ENCODE measurements at regions not wholly inside any gene's neighbourhood (a gene's known extent, or its start where the extent isn't known, plus 50 kb on each side); places are given as distances from the start of the nearest gene placed in this dataset.

DNA sequence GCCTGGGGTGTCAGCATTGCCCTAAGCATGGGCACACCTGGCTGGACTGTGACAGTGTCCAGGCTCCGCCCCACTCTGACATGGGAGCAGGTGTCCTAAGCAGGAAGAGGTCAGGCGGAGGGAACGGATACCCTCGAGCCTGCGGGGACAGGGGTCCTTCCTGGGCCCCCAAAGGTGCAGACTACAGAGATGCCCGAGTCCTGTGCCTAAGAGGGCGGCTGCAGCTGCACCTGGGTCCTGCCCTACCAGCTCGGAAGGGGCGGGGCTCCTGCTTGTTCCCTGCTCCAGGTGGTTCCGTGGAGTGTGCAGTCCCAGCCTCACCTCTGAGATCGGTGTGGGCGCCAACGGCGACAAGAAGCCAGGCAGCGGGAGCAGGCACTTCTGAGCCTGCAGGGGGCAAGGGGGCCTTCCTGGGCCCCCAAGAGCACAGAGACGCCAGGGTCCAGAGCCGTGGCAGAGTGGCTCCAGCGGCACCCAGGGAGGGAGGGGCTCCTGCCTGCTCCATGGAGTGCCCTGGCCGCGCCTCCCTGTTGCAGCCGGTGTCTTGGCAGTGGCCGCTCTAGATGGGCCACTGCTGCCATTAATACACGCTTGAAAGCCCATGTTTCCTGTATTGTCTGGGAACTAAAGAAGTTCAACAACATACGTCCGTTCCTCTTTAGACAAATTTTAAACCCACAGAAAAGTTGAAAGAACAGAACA is 64.5 kb upstream of the CACNA2D1 start:
- no peaks in the 10 kb centered on the region for H3K27me3 ChIP-seq (ENCODE audit: insufficient read depth, low read length)
- H3K4me1 ChIP-seq (ENCODE audit: control insufficient read depth in 1 of 2, insufficient read depth in 2 of 2, low read length in 2 of 2) = no peaks in the 10 kb centered on the region
- no peak overlapping the region for H4K91ac ChIP-seq (ENCODE audit: low read depth, low read length)
- no peak overlapping the region for H2AK5ac ChIP-seq (ENCODE audit: low read length)
- H3K14ac ChIP-seq (ENCODE audit: low read length) = no peak overlapping the region
- peak overlapping the region; percentile 36 for H3K4me2 ChIP-seq (ENCODE audit: low read length)
- no peak overlapping the region for H3K23ac ChIP-seq (ENCODE audit: low read length)
- no peak overlapping the region for H2AFZ ChIP-seq (ENCODE audit: insufficient read depth, low read length, poor library complexity)
- no peaks in the 10 kb centered on the region for H3K79me2 ChIP-seq (ENCODE audit: control insufficient read depth, insufficient read depth, low read length, poor library complexity)
- no peaks in the 10 kb centered on the region for H3K36me3 ChIP-seq (ENCODE audit: control insufficient read depth in 1 of 2, insufficient read depth in 2 of 2, low read length in 2 of 2)
- H3K79me1 ChIP-seq (ENCODE audit: low read length) = no peaks in the 10 kb centered on the region
- no peak overlapping the region for H2BK12ac ChIP-seq (ENCODE audit: low read length)
- H3K9ac ChIP-seq (ENCODE audit: low read length) = no peak overlapping the region
- no peak overlapping the region for H2BK120ac ChIP-seq (ENCODE audit: insufficient read depth, low read length, poor library complexity)
- no peak overlapping the region for H3K4me3 ChIP-seq (ENCODE audit: low read depth, low read length)
- H4K12ac ChIP-seq (ENCODE audit: low read depth, low read length) = no peak overlapping the region
- no peak for DNase-seq
- no peak overlapping the region for H2BK5ac ChIP-seq (ENCODE audit: low read depth, low read length, poor library complexity)
- no peak overlapping the region for H3K4ac ChIP-seq (ENCODE audit: low read depth, low read length)
- H4K8ac ChIP-seq (ENCODE audit: low read depth, low read length) = no peak overlapping the region
- no peaks in the 10 kb centered on the region for H3K9me3 ChIP-seq (ENCODE audit: insufficient read depth, low read depth, low read length)
- no CpG with 5 or more reads among the region's 25 CpGs for WGBS (ENCODE audit: extremely low coverage, insufficient coverage, insufficient read length)
- no peak overlapping the region for H3K27ac ChIP-seq (ENCODE audit: low read depth, low read length)
- no peak overlapping the region for H3K18ac ChIP-seq (ENCODE audit: low read length)

DNA sequence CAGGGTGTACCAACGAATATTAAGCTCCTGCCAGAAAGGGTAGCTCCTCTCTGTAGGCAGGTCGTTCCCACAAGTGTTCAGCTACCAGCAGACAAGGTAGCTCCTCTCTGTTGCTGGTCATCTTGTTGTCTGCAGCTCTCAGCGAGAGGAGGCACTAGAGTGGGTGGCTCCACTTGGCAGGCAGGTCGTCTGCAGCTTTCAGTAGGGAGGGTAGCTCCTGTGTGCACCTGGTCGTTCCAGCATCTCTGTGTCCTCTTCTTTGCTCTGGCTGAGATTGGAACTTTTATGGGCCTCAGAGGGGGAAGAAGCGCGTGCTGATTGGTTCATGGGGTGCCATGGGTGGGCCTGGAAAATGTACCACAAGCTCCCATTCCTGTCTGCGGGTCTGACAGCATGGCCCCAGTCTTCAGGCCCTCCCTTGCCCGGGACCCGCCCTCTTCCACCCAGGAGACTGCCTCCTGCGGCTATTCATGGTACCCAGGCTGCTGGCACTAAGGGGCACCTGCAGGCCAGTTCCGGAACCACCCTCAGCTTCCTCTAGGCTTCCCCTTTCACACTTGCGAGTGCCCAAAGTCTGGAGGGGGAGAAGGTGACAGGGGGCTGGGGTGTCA is 63.9 kb upstream of the CACNA2D1 start:
- H4K12ac ChIP-seq (ENCODE audit: low read depth, low read length) = no peak overlapping the region
- no peak overlapping the region for H3K9ac ChIP-seq (ENCODE audit: low read length)
- no peak overlapping the region for H2BK5ac ChIP-seq (ENCODE audit: low read depth, low read length, poor library complexity)
- no peak for DNase-seq
- H2BK120ac ChIP-seq (ENCODE audit: insufficient read depth, low read length, poor library complexity) = no peak overlapping the region
- H3K9me3 ChIP-seq (ENCODE audit: insufficient read depth, low read depth, low read length) = no peaks in the 10 kb centered on the region
- no peaks in the 10 kb centered on the region for H3K36me3 ChIP-seq (ENCODE audit: control insufficient read depth in 1 of 2, insufficient read depth in 2 of 2, low read length in 2 of 2)
- no peak overlapping the region for H3K14ac ChIP-seq (ENCODE audit: low read length)
- H4K8ac ChIP-seq (ENCODE audit: low read depth, low read length) = no peak overlapping the region
- H3K4me3 ChIP-seq (ENCODE audit: low read depth, low read length) = no peak overlapping the region
- H2BK12ac ChIP-seq (ENCODE audit: low read length) = no peak overlapping the region
- no peak overlapping the region for H3K18ac ChIP-seq (ENCODE audit: low read length)
- no peaks in the 10 kb centered on the region for H3K79me2 ChIP-seq (ENCODE audit: control insufficient read depth, insufficient read depth, low read length, poor library complexity)
- WGBS (ENCODE audit: extremely low coverage, insufficient coverage, insufficient read length) = no CpG with 5 or more reads among the region's 13 CpGs
- no peaks in the 10 kb centered on the region for H3K79me1 ChIP-seq (ENCODE audit: low read length)
- H3K27me3 ChIP-seq (ENCODE audit: insufficient read depth, low read length) = no peaks in the 10 kb centered on the region
- no peak overlapping the region for H2AFZ ChIP-seq (ENCODE audit: insufficient read depth, low read length, poor library complexity)
- no peak overlapping the region for H3K27ac ChIP-seq (ENCODE audit: low read depth, low read length)
- no peak overlapping the region for H3K4me2 ChIP-seq (ENCODE audit: low read length)
- no peaks in the 10 kb centered on the region for H3K4me1 ChIP-seq (ENCODE audit: control insufficient read depth in 1 of 2, insufficient read depth in 2 of 2, low read length in 2 of 2)
- no peak overlapping the region for H3K4ac ChIP-seq (ENCODE audit: low read depth, low read length)
- H4K91ac ChIP-seq (ENCODE audit: low read depth, low read length) = no peak overlapping the region
- H3K23ac ChIP-seq (ENCODE audit: low read length) = no peak overlapping the region
- H2AK5ac ChIP-seq (ENCODE audit: low read length) = no peak overlapping the region

DNA sequence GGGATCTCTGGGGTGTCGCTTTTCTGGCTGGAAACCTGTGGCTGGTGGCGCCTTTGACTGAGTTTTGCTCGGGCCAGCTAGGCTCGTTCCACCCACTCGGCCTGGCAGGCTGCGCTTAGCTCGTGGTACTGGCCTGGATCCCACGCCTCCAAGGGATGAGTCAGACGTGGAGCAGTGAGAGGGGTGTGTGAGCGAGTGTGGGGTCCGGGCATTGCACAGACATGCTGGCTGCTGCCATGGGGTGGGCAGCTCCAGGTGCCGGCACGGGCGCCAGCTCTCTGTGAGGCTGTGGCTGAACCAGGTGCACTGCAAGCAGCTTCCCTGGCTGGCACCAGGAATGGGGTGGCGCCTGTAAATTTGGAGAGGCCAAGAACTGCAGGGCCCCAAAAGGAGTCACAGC is 63.1 kb upstream of the CACNA2D1 start:
- no peaks in the 10 kb centered on the region for H3K36me3 ChIP-seq (ENCODE audit: control insufficient read depth in 1 of 2, insufficient read depth in 2 of 2, low read length in 2 of 2)
- H2BK120ac ChIP-seq (ENCODE audit: insufficient read depth, low read length, poor library complexity) = no peak overlapping the region
- no peak for DNase-seq
- H4K91ac ChIP-seq (ENCODE audit: low read depth, low read length) = no peak overlapping the region
- H2AFZ ChIP-seq (ENCODE audit: insufficient read depth, low read length, poor library complexity) = no peak overlapping the region
- no peak overlapping the region for H2BK5ac ChIP-seq (ENCODE audit: low read depth, low read length, poor library complexity)
- H3K18ac ChIP-seq (ENCODE audit: low read length) = no peak overlapping the region
- no peak overlapping the region for H3K4me2 ChIP-seq (ENCODE audit: low read length)
- no peak overlapping the region for H3K4ac ChIP-seq (ENCODE audit: low read depth, low read length)
- H2AK5ac ChIP-seq (ENCODE audit: low read length) = no peak overlapping the region
- H3K9ac ChIP-seq (ENCODE audit: low read length) = no peak overlapping the region
- no peak overlapping the region for H3K4me3 ChIP-seq (ENCODE audit: low read depth, low read length)
- H3K79me1 ChIP-seq (ENCODE audit: low read length) = no peaks in the 10 kb centered on the region
- no peak overlapping the region for H3K14ac ChIP-seq (ENCODE audit: low read length)
- H4K8ac ChIP-seq (ENCODE audit: low read depth, low read length) = no peak overlapping the region
- no peaks in the 10 kb centered on the region for H3K27me3 ChIP-seq (ENCODE audit: insufficient read depth, low read length)
- no peak overlapping the region for H2BK12ac ChIP-seq (ENCODE audit: low read length)
- no peaks in the 10 kb centered on the region for H3K9me3 ChIP-seq (ENCODE audit: insufficient read depth, low read depth, low read length)
- H3K27ac ChIP-seq (ENCODE audit: low read depth, low read length) = no peak overlapping the region
- H3K4me1 ChIP-seq (ENCODE audit: control insufficient read depth in 1 of 2, insufficient read depth in 2 of 2, low read length in 2 of 2) = no peaks in the 10 kb centered on the region
- no peaks in the 10 kb centered on the region for H3K79me2 ChIP-seq (ENCODE audit: control insufficient read depth, insufficient read depth, low read length, poor library complexity)
- no CpG with 5 or more reads among the region's 15 CpGs for WGBS (ENCODE audit: extremely low coverage, insufficient coverage, insufficient read length)
- no peak overlapping the region for H4K12ac ChIP-seq (ENCODE audit: low read depth, low read length)
- H3K23ac ChIP-seq (ENCODE audit: low read length) = no peak overlapping the region

DNA sequence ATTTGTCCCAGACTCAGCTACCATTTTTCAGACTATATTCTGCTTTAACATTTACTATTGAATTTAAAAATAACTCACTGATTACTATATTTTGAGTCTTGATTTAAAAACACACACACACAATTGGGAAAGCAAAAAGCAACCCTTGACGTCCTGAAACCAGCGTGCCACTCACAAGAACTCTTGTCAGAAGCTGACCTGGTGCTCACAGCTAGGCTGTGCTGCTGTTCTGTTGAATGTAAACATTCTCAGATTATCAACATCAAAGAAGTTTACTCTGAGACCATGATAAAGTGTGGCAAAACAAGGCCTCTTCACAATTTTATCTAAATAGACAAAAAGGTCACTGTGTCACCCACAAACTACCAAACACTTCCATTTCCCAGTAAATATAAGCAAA is 62.6 kb upstream of the CACNA2D1 start:
- H3K4me3 ChIP-seq (ENCODE audit: low read depth, low read length) = no peak overlapping the region
- H3K79me2 ChIP-seq (ENCODE audit: control insufficient read depth, insufficient read depth, low read length, poor library complexity) = no peaks in the 10 kb centered on the region
- no peak overlapping the region for H3K23ac ChIP-seq (ENCODE audit: low read length)
- no peaks in the 10 kb centered on the region for H3K27me3 ChIP-seq (ENCODE audit: insufficient read depth, low read length)
- no peaks in the 10 kb centered on the region for H3K36me3 ChIP-seq (ENCODE audit: control insufficient read depth in 1 of 2, insufficient read depth in 2 of 2, low read length in 2 of 2)
- no peaks in the 10 kb centered on the region for H3K79me1 ChIP-seq (ENCODE audit: low read length)
- no peak overlapping the region for H2AFZ ChIP-seq (ENCODE audit: insufficient read depth, low read length, poor library complexity)
- no peak overlapping the region for H3K9ac ChIP-seq (ENCODE audit: low read length)
- no CpG with 5 or more reads among the region's 2 CpGs for WGBS (ENCODE audit: extremely low coverage, insufficient coverage, insufficient read length)
- H2BK5ac ChIP-seq (ENCODE audit: low read depth, low read length, poor library complexity) = no peak overlapping the region
- DNase-seq = no peak
- H3K4ac ChIP-seq (ENCODE audit: low read depth, low read length) = no peak overlapping the region
- H4K91ac ChIP-seq (ENCODE audit: low read depth, low read length) = no peak overlapping the region
- no peak overlapping the region for H3K14ac ChIP-seq (ENCODE audit: low read length)
- H2AK5ac ChIP-seq (ENCODE audit: low read length) = no peak overlapping the region
- no peak overlapping the region for H3K4me2 ChIP-seq (ENCODE audit: low read length)
- no peaks in the 10 kb centered on the region for H3K4me1 ChIP-seq (ENCODE audit: control insufficient read depth in 1 of 2, insufficient read depth in 2 of 2, low read length in 2 of 2)
- no peak overlapping the region for H2BK12ac ChIP-seq (ENCODE audit: low read length)
- H3K9me3 ChIP-seq (ENCODE audit: insufficient read depth, low read depth, low read length) = no peaks in the 10 kb centered on the region
- no peak overlapping the region for H4K8ac ChIP-seq (ENCODE audit: low read depth, low read length)
- no peak overlapping the region for H4K12ac ChIP-seq (ENCODE audit: low read depth, low read length)
- no peak overlapping the region for H3K27ac ChIP-seq (ENCODE audit: low read depth, low read length)
- H3K18ac ChIP-seq (ENCODE audit: low read length) = no peak overlapping the region
- H2BK120ac ChIP-seq (ENCODE audit: insufficient read depth, low read length, poor library complexity) = no peak overlapping the region
